OCI-LY1 (cell line): ENCODE measurements at regions not wholly inside any gene's neighbourhood (a gene's known extent, or its start where the extent isn't known, plus 50 kb on each side); places are given as distances from the start of the nearest gene placed in this dataset.

ENCODE experiments used
- H2AFZ ChIP-seq: fragments of 200-600 bp; sonication (generic), shearing (Covaris generic); 2 replicates; pipeline ENCODE4 v1.6.0; 2014; ENCODE audit warnings: antibody characterized with exemption, mild to moderate bottlenecking, low read length
- H3F3A ChIP-seq: fragments of 200-600 bp; sonication (generic), shearing (Covaris generic); 2 replicates; pipeline ENCODE4 v1.6.0; 2014; ENCODE audit warnings: mild to moderate bottlenecking, antibody characterized with exemption, low read length, moderate library complexity; ENCODE audit not compliant: insufficient read depth
- H3K27ac ChIP-seq: fragments of 200-600 bp; sonication (generic); 2 replicates; pipeline ENCODE4 v1.5.1; 2014; ENCODE audit warnings: low read length, mixed run types, mild to moderate bottlenecking, low read depth; ENCODE audit not compliant: poor library complexity, severe bottlenecking
- H3K27me3 ChIP-seq: fragments of 200-600 bp; sonication (generic); 2 replicates; pipeline ENCODE4 v1.6.0; 2014; ENCODE audit warnings: antibody characterized with exemption, mild to moderate bottlenecking, low read length, moderate library complexity; ENCODE audit not compliant: insufficient read depth
- H3K36me3 ChIP-seq: fragments of 200-600 bp; sonication (generic); 2 replicates; pipeline ENCODE4 v1.6.1; 2014; ENCODE audit warnings: mild to moderate bottlenecking, antibody characterized with exemption, low read length, moderate library complexity, mixed read lengths; ENCODE audit not compliant: insufficient read depth
- H3K4me1 ChIP-seq: fragments of 200-600 bp; sonication (generic); 2 replicates; pipeline ENCODE4 v1.5.1; 2014; ENCODE audit warnings: mild to moderate bottlenecking, low read length, moderate library complexity; ENCODE audit not compliant: insufficient read depth, severe bottlenecking
- H3K4me2 ChIP-seq: fragments of 200-600 bp; sonication (generic), shearing (Covaris generic); 2 replicates; pipeline ENCODE4 v1.6.1; 2014; ENCODE audit warnings: low read length
- H3K4me3 ChIP-seq: fragments of 200-600 bp; sonication (generic); 2 replicates; pipeline ENCODE4 v1.5.1; 2014; ENCODE audit warnings: low read length, low read depth, mild to moderate bottlenecking, mixed read lengths; ENCODE audit not compliant: poor library complexity, severe bottlenecking
- H3K79me2 ChIP-seq: fragments of 200-600 bp; shearing (Covaris generic); 2 replicates; pipeline ENCODE4 v1.6.1; 2016; ENCODE audit warnings: mixed run types, low read length, mixed read lengths; ENCODE audit not compliant: insufficient read depth
- H3K9ac ChIP-seq: fragments of 200-600 bp; sonication (generic), shearing (Covaris generic); 2 replicates; pipeline ENCODE4 v1.6.1; 2014; ENCODE audit warnings: mild to moderate bottlenecking, low read length, mixed read lengths
- H3K9me2 ChIP-seq: fragments of 200-600 bp; sonication (generic), shearing (Covaris generic); 2 replicates; pipeline ENCODE4 v1.6.1; 2014; ENCODE audit warnings: low read depth, mild to moderate bottlenecking, low read length, mixed read lengths
- H3K9me3 ChIP-seq: fragments of 200-600 bp; shearing (Covaris generic); 2 replicates; pipeline ENCODE4 v1.6.1; 2014; ENCODE audit warnings: low read length, mixed read lengths
- H4K20me1 ChIP-seq: fragments of 200-600 bp; sonication (generic), shearing (Covaris generic); 2 replicates; pipeline ENCODE4 v1.6.0; 2016; ENCODE audit warnings: mild to moderate bottlenecking, low read length; ENCODE audit not compliant: insufficient read depth
- CTCF ChIP-seq: fragments of 200-600 bp; sonication (generic), shearing (Covaris generic); IDR thresholded peaks from 2 replicates; pipeline ENCODE4 v1.5.1; 2017; ENCODE audit warnings: mild to moderate bottlenecking, antibody characterized with exemption, low read length, moderate library complexity, mixed read lengths
- EZH2 ChIP-seq: fragments of 200-600 bp; sonication (generic), shearing (Covaris generic); IDR thresholded peaks from 2 replicates; pipeline ENCODE4 v1.8.0; 2017; ENCODE audit warnings: borderline replicate concordance, mixed run types, mild to moderate bottlenecking, antibody characterized with exemption, low read length, moderate library complexity, mixed read lengths

DNA sequence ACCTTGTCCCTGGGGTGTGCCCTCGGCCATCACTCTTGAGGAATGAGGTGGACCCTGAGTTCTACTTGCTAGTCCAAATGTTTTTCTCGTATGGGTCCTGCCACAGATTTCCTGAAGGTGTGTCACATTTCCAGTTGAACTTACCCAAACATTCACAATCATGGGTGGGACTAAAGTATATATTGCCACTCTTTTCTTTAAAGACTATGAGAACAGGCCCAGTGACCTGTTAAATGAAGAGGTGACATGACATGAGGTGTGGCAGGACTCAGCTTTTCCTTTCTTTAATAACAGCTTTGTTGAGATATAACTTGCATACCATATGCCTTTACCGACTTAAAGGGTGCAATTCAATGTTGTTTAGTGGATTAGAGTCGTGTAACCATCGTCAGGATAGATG lies 177.2 kb upstream of the EXOC2 start:
- Histone ChIP-seq H3K27ac (no peak overlapping the region), H4K20me1 (no peaks in the 10 kb centered on the region), H3K9ac (no peak overlapping the region), H3K36me3 (no peaks in the 10 kb centered on the region), H3K9me3 (no peaks in the 10 kb centered on the region), H3K4me1 (no peaks in the 10 kb centered on the region), H3F3A (no peaks in the 10 kb centered on the region), H2AFZ (no peak overlapping the region), H3K9me2 (no peaks in the 10 kb centered on the region), H3K79me2 (no peaks in the 10 kb centered on the region), H3K4me2 (no peak overlapping the region), H3K27me3 (no peaks in the 10 kb centered on the region), H3K4me3 (no peak overlapping the region)
- TF ChIP-seq EZH2 (no peak), CTCF (no peak)

- Histone ChIP-seq H3K9ac (no peak overlapping the region), H3K9me2 (no peaks in the 10 kb centered on the region), H3K4me1 (no peaks in the 10 kb centered on the region), H3K27ac (no peak overlapping the region), H3K36me3 (no peaks in the 10 kb centered on the region), H3K9me3 (no peaks in the 10 kb centered on the region), H3K4me3 (no peak overlapping the region), H3F3A (no peaks in the 10 kb centered on the region), H2AFZ (no peak overlapping the region), H3K79me2 (no peaks in the 10 kb centered on the region), H4K20me1 (no peaks in the 10 kb centered on the region), H3K27me3 (no peaks in the 10 kb centered on the region), H3K4me2 (no peak overlapping the region)
- no peak for TF ChIP-seq CTCF
- no peak for TF ChIP-seq EZH2
Observed at GRCh38 chr6:868201-868600, 175.3 kb upstream of the EXOC2 start.

GRCh38 chr6:867378-867777 lies 174.4 kb upstream of the EXOC2 start:
- H3F3A ChIP-seq, result no peaks in the 10 kb centered on the region
- H3K79me2 ChIP-seq, result no peaks in the 10 kb centered on the region
- no peaks in the 10 kb centered on the region for H3K9me2 ChIP-seq
- H3K27me3 ChIP-seq, result no peaks in the 10 kb centered on the region
- no peak for TF ChIP-seq EZH2
- no peak for TF ChIP-seq CTCF
- H4K20me1 ChIP-seq, result no peaks in the 10 kb centered on the region
- no peak overlapping the region for H3K27ac ChIP-seq
- no peaks in the 10 kb centered on the region for H3K9me3 ChIP-seq
- H3K4me1 ChIP-seq, result no peaks in the 10 kb centered on the region
- H3K36me3 ChIP-seq, result no peaks in the 10 kb centered on the region
- no peak overlapping the region for H3K4me3 ChIP-seq
- no peak overlapping the region for H3K4me2 ChIP-seq
- H3K9ac ChIP-seq, result no peak overlapping the region
- H2AFZ ChIP-seq, result no peak overlapping the region
